GM23248 (cell line): ENCODE measurements at regions not wholly inside any gene's neighbourhood (a gene's known extent, or its start where the extent isn't known, plus 50 kb on each side); places are given as distances from the start of the nearest gene placed in this dataset.

ENCODE experiments used
- EZH2 ChIP-seq: fragments of 200-600 bp; sonication (generic); IDR thresholded peaks from 2 replicates; pipeline ENCODE4 v1.6.1; 2018; ENCODE audit warnings: antibody characterized with exemption, mild to moderate bottlenecking; ENCODE audit not compliant: insufficient read depth, poor library complexity, severe bottlenecking
- EZH2phosphoT487 ChIP-seq: fragments of 200-600 bp; sonication (generic); IDR thresholded peaks from 2 replicates; pipeline ENCODE4 v1.6.1; 2018; ENCODE audit warnings: antibody characterized with exemption, moderate library complexity, mild to moderate bottlenecking, low read depth; ENCODE audit not compliant: insufficient read depth

GRCh38 chr9:16278326-16278999 is 592.0 kb downstream of the BNC2 start:
- no peak for TF ChIP-seq EZH2
- no peak for TF ChIP-seq EZH2phosphoT487
